Neural progenitor cell (in vitro differentiated cells): ENCODE measurements at regions not wholly inside any gene's neighbourhood (a gene's known extent, or its start where the extent isn't known, plus 50 kb on each side); places are given as distances from the start of the nearest gene placed in this dataset.

Experiments
- DNase-seq: peaks from one replicate; pipeline ENCODE4 v3.0.0-alpha.2; 2016; ENCODE audit warnings: low spot score
- H2AFZ ChIP-seq: fragments of 200-600 bp; sonication (generic); replicated peaks from 2 replicates; pipeline ENCODE4 v1.6.1; 2016; ENCODE audit warnings: antibody characterized with exemption
- H3F3A ChIP-seq: fragments of 200-600 bp; sonication (generic); 2 replicates; pipeline ENCODE4 v1.6.1; 2016; ENCODE audit warnings: antibody characterized with exemption, low read depth
- H3K27ac ChIP-seq: fragments of 200-600 bp; sonication (generic); 2 replicates; pipeline ENCODE4 v1.5.1; 2016; ENCODE audit warnings: mild to moderate bottlenecking
- H3K27me3 ChIP-seq: fragments of 200-600 bp; sonication (generic); 2 replicates; pipeline ENCODE4 v1.6.1; 2016; ENCODE audit warnings: mild to moderate bottlenecking, moderate library complexity
- H3K36me3 ChIP-seq: fragments of 200-600 bp; sonication (generic); 2 replicates; pipeline ENCODE4 v1.5.1; 2016
- H3K4me1 ChIP-seq: fragments of 200-600 bp; sonication (generic); 2 replicates; pipeline ENCODE4 v1.6.1; 2016; ENCODE audit warnings: mixed run types
- H3K4me2 ChIP-seq: fragments of 200-600 bp; sonication (generic); 2 replicates; pipeline ENCODE4 v1.6.1; 2016
- H3K4me3 ChIP-seq: fragments of 200-600 bp; sonication (generic); 2 replicates; pipeline ENCODE4 v1.5.1; 2016
- H3K79me2 ChIP-seq: fragments of 200-600 bp; sonication (generic); 2 replicates; pipeline ENCODE4 v1.6.1; 2016; ENCODE audit warnings: low read depth
- H3K9ac ChIP-seq: fragments of 200-600 bp; sonication (generic); 2 replicates; pipeline ENCODE4 v1.6.1; 2016
- H3K9me3 ChIP-seq: fragments of 200-600 bp; sonication (generic); 2 replicates; pipeline ENCODE4 v1.5.1; 2016; ENCODE audit warnings: low read depth
- H4K20me1 ChIP-seq: fragments of 200-600 bp; sonication (generic); 2 replicates; pipeline ENCODE4 v1.6.1; 2016; ENCODE audit warnings: low read depth
- H3K27ac Mint-ChIP-seq: 3 replicates; pipeline ENCODE4 v1.8.0; 2021; ENCODE audit warnings: mixed read lengths
- H3K27me3 Mint-ChIP-seq: 2 replicates; pipeline ENCODE4 v1.8.0; 2022; ENCODE audit warnings: low read depth, mild to moderate bottlenecking, inconsistent platforms, moderate library complexity, mixed read lengths; ENCODE audit not compliant: insufficient read depth
- H3K36me3 Mint-ChIP-seq: 3 replicates; pipeline ENCODE4 v1.8.0; 2021; ENCODE audit warnings: mixed read lengths
- H3K4me1 Mint-ChIP-seq: 3 replicates; pipeline ENCODE4 v1.8.0; 2021; ENCODE audit warnings: mixed read lengths
- H3K4me3 Mint-ChIP-seq: 3 replicates; pipeline ENCODE4 v1.8.0; 2021; ENCODE audit warnings: mild to moderate bottlenecking, moderate library complexity, mixed read lengths
- H3K9me3 Mint-ChIP-seq: 3 replicates; pipeline ENCODE4 v1.8.0; 2020; ENCODE audit warnings: mixed read lengths
- EZH2 ChIP-seq: fragments of 200-600 bp; sonication (generic); IDR thresholded peaks from 2 replicates; pipeline ENCODE4 v1.6.1; 2017; ENCODE audit warnings: antibody characterized with exemption, mild to moderate bottlenecking, moderate library complexity
- EZH2phosphoT487 ChIP-seq: fragments of 200-600 bp; sonication (generic); IDR thresholded peaks from 2 replicates; pipeline ENCODE4 v1.6.1; 2017; ENCODE audit warnings: antibody characterized with exemption
- TF ChIP-seq, protein P1 (sequence below): fragments of 200-600 bp; sonication (generic); IDR thresholded peaks from 2 replicates; pipeline ENCODE4 v1.5.1; 2017; ENCODE audit warnings: antibody characterized with exemption, mild to moderate bottlenecking

GRCh38 chr18:4587204-4587603, 132.1 kb upstream of the DLGAP1 start:
- Histone ChIP-seq H3K4me1 (peaks cover 4% of the 10 kb centered on the region), H3K27me3 (no peaks in the 10 kb centered on the region), H2AFZ (no peak overlapping the region), H3K9me3 (no peaks in the 10 kb centered on the region), H3K79me2 (no peaks in the 10 kb centered on the region), H3K4me2 (no peak overlapping the region), H3K27ac (no peak overlapping the region), H3F3A (no peaks in the 10 kb centered on the region), H3K36me3 (no peaks in the 10 kb centered on the region), H3K4me3 (no peak overlapping the region), H3K9ac (no peak overlapping the region), H4K20me1 (no peaks in the 10 kb centered on the region)
- H3K27ac Mint-ChIP-seq: no peak overlapping the region
- no peaks in the 10 kb centered on the region for H3K27me3 Mint-ChIP-seq
- no peaks in the 10 kb centered on the region for H3K4me1 Mint-ChIP-seq
- DNase-seq: no peak
- TF ChIP-seq EZH2 (no peak), EZH2phosphoT487 (no peak)
- TF ChIP-seq, protein P1, sequence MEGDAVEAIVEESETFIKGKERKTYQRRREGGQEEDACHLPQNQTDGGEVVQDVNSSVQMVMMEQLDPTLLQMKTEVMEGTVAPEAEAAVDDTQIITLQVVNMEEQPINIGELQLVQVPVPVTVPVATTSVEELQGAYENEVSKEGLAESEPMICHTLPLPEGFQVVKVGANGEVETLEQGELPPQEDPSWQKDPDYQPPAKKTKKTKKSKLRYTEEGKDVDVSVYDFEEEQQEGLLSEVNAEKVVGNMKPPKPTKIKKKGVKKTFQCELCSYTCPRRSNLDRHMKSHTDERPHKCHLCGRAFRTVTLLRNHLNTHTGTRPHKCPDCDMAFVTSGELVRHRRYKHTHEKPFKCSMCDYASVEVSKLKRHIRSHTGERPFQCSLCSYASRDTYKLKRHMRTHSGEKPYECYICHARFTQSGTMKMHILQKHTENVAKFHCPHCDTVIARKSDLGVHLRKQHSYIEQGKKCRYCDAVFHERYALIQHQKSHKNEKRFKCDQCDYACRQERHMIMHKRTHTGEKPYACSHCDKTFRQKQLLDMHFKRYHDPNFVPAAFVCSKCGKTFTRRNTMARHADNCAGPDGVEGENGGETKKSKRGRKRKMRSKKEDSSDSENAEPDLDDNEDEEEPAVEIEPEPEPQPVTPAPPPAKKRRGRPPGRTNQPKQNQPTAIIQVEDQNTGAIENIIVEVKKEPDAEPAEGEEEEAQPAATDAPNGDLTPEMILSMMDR: no peak
- H3K9me3 Mint-ChIP-seq: no peaks in the 10 kb centered on the region
- H3K36me3 Mint-ChIP-seq: no peaks in the 10 kb centered on the region
- H3K4me3 Mint-ChIP-seq: no peak overlapping the region

DNA sequence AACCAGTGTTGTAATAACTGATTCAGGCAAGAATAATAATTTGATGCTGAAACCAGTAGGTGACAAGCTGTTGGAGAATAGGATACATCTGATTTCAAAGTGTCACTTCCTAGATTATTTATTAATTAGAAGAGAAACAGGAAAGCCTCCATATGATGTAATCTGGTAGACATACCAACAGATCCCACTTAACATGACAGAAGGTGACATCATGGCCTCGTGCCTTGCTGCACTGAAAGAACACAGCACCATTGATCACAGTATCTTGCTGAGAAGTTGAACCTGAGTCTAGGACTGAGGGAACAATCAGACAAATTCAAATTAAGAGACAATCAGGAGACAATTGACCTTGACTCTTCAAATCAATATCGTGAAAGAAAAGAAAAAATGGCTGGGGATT, 131.6 kb upstream of the DLGAP1 start:
- no peaks in the 10 kb centered on the region for H4K20me1 ChIP-seq
- H3K79me2 ChIP-seq: no peaks in the 10 kb centered on the region
- no peaks in the 10 kb centered on the region for H3K27me3 Mint-ChIP-seq
- peaks cover 9% of the 10 kb centered on the region for H3K4me1 ChIP-seq
- H3K4me1 Mint-ChIP-seq: no peaks in the 10 kb centered on the region
- TF ChIP-seq EZH2 (no peak), EZH2phosphoT487 (no peak)
- TF ChIP-seq, protein P1: no peak
- H3K36me3 ChIP-seq: no peaks in the 10 kb centered on the region
- H3K4me3 Mint-ChIP-seq: no peak overlapping the region
- no peak for DNase-seq
- no peaks in the 10 kb centered on the region for H3F3A ChIP-seq
- H3K27ac ChIP-seq: no peak overlapping the region
- no peak overlapping the region for H3K9ac ChIP-seq
- no peaks in the 10 kb centered on the region for H3K27me3 ChIP-seq
- no peak overlapping the region for H3K4me3 ChIP-seq
- H2AFZ ChIP-seq: no peak overlapping the region
- H3K36me3 Mint-ChIP-seq: no peaks in the 10 kb centered on the region
- H3K27ac Mint-ChIP-seq: no peak overlapping the region
- no peak overlapping the region for H3K4me2 ChIP-seq
- no peaks in the 10 kb centered on the region for H3K9me3 ChIP-seq
- H3K9me3 Mint-ChIP-seq: no peaks in the 10 kb centered on the region

- no peaks in the 10 kb centered on the region for H3K4me1 Mint-ChIP-seq
- H3K27me3 Mint-ChIP-seq: no peaks in the 10 kb centered on the region
- peaks cover 6% of the 10 kb centered on the region for H3K9me3 Mint-ChIP-seq
- no peak overlapping the region for H3K27ac Mint-ChIP-seq
- no peak for DNase-seq
- Histone ChIP-seq H3K4me1 (peaks cover 14% of the 10 kb centered on the region), H2AFZ (peak overlapping the region; percentile 34), H3F3A (no peaks in the 10 kb centered on the region), H3K4me2 (no peak overlapping the region), H3K27me3 (no peaks in the 10 kb centered on the region), H3K9me3 (no peaks in the 10 kb centered on the region), H3K27ac (no peak overlapping the region), H3K9ac (no peak overlapping the region), H3K79me2 (no peaks in the 10 kb centered on the region), H3K36me3 (no peaks in the 10 kb centered on the region), H3K4me3 (no peak overlapping the region), H4K20me1 (no peaks in the 10 kb centered on the region)
- H3K36me3 Mint-ChIP-seq: no peaks in the 10 kb centered on the region
- TF ChIP-seq EZH2 (no peak), EZH2phosphoT487 (no peak)
- TF ChIP-seq, protein P1: no peak
- H3K4me3 Mint-ChIP-seq: no peak overlapping the region
Observed at GRCh38 chr18:4582431-4583335, 127.6 kb upstream of the DLGAP1 start.
